ENCODE measurements at regions not wholly inside any gene's neighbourhood (a gene's known extent, or its start where the extent isn't known, plus 50 kb on each side); places are given as distances from the start of the nearest gene placed in this dataset.

GRCh38 chr10:46170789-46171188 lies 116.0 kb upstream of the ANTXRL start:
- TF ChIP-seq CTCF (conservative IDR thresholded peaks at IDR 0.05; ENCODE audit: low read depth, low read length) (no peak), EZH2phosphoT487 (IDR thresholded peaks at IDR 0.05; ENCODE audit: borderline replicate concordance, low read length) (no peak), EZH2 (IDR thresholded peaks at IDR 0.05; ENCODE audit: low read length, unreplicated experiment) (no peak)

Measured in PC-3 (cell line).